DND-41 (cell line): ENCODE measurements at regions not wholly inside any gene's neighbourhood (a gene's known extent, or its start where the extent isn't known, plus 50 kb on each side); places are given as distances from the start of the nearest gene placed in this dataset.

Experiments used
- CTCF ChIP-seq: IDR thresholded peaks from 2 replicates; pipeline ENCODE4 v1.5.1; 2012; ENCODE audit warnings: borderline replicate concordance, low read length, moderate library complexity, mild to moderate bottlenecking; ENCODE audit not compliant: poor library complexity, severe bottlenecking; ENCODE audit errors: extremely low read depth
- EZH2 ChIP-seq: IDR thresholded peaks from 3 replicates; pipeline ENCODE4 v1.6.1; 2012; ENCODE audit warnings: borderline replicate concordance, low read depth, mild to moderate bottlenecking, moderate library complexity, low read length, inconsistent platforms; ENCODE audit not compliant: severe bottlenecking

- TF ChIP-seq CTCF (no peak), EZH2 (no peak)
Observed at GRCh38 chr2:176466918-176467452, 197.7 kb downstream of the MTX2 start.
